ENCODE measurements at regions not wholly inside any gene's neighbourhood (a gene's known extent, or its start where the extent isn't known, plus 50 kb on each side); places are given as distances from the start of the nearest gene placed in this dataset.

- TF ChIP-seq CTCF (IDR thresholded peaks at IDR 0.05) (no peak), POLR2AphosphoS5 (IDR thresholded peaks at IDR 0.05) (peak; percentile 96)
These were observed 216.0 kb upstream of the EEA1 start for GRCh38 chr12:93145086-93145485.
